Liver (tissue), 8 donors: ENCODE measurements at regions not wholly inside any gene's neighbourhood (a gene's known extent, or its start where the extent isn't known, plus 50 kb on each side); places are given as distances from the start of the nearest gene placed in this dataset.

Experiments used
- DNase-seq: peaks from one replicate; pipeline ENCODE4 v3.0.0-alpha.2; 2017; ENCODE audit warnings: low spot score
- H3K27ac ChIP-seq, 2 donors: one replicate each; pipeline ENCODE4 v1.7.0; 2013; ENCODE audit warnings: inconsistent platforms in 2 of 2, low read length in 2 of 2, control low read depth in 1 of 2, low read depth in 1 of 2, mild to moderate bottlenecking in 1 of 2
- H3K27me3 ChIP-seq, 4 donors: one replicate each; pipeline versions ENCODE4 v1.6.1 to v1.7.0; 2013; ENCODE audit warnings: low read length in 3 of 4, inconsistent platforms in 1 of 4, mild to moderate bottlenecking in 1 of 4, moderate library complexity in 1 of 4; ENCODE audit not compliant: control insufficient read depth in 4 of 4, insufficient read depth in 4 of 4
- H3K36me3 ChIP-seq, 4 donors: one replicate each; pipeline versions ENCODE4 v1.6.1 to v1.7.0; 2013; ENCODE audit warnings: low read length in 3 of 4, mild to moderate bottlenecking in 3 of 4, low read depth in 1 of 4, moderate library complexity in 1 of 4; ENCODE audit not compliant: control insufficient read depth in 4 of 4, insufficient read depth in 3 of 4
- H3K4me1 ChIP-seq, 4 donors: one replicate each; pipeline versions ENCODE4 v1.6.1 to v1.7.0; 2013; ENCODE audit warnings: low read length in 3 of 4, mild to moderate bottlenecking in 3 of 4, moderate library complexity in 1 of 4; ENCODE audit not compliant: control insufficient read depth in 4 of 4, insufficient read depth in 4 of 4
- H3K4me3 ChIP-seq, 3 donors: one replicate each; pipeline versions ENCODE4 v1.6.1 to v1.7.0; 2013; ENCODE audit warnings: low read length in 3 of 3, control low read depth in 1 of 3, low read depth in 1 of 3, mild to moderate bottlenecking in 1 of 3
- H3K9ac ChIP-seq, 2 donors: one replicate each; pipeline ENCODE4 v1.7.0; 2013; ENCODE audit warnings: low read length in 2 of 2, mild to moderate bottlenecking in 2 of 2, moderate library complexity in 2 of 2, control low read depth in 1 of 2, low read depth in 1 of 2
- H3K9me3 ChIP-seq, 4 donors: one replicate each; pipeline versions ENCODE4 v1.6.1 to v1.7.0; 2013; ENCODE audit warnings: low read length in 3 of 4; ENCODE audit not compliant: control insufficient read depth in 4 of 4
- ATF3 ChIP-seq: IDR thresholded peaks from 2 replicates; pipeline ENCODE4 v1.6.1; 2016; ENCODE audit warnings: antibody characterized with exemption
- EGR1 ChIP-seq, 2 donors: IDR thresholded peaks; 2 replicates each; pipeline ENCODE4 v1.6.1; 2016 to 2018; ENCODE audit warnings: antibody characterized with exemption in 2 of 2, low read depth in 2 of 2
- FOXA1 ChIP-seq: IDR thresholded peaks from 2 replicates; pipeline ENCODE4 v1.6.1; 2016; ENCODE audit warnings: antibody characterized with exemption
- FOXA2 ChIP-seq: IDR thresholded peaks from 2 replicates; pipeline ENCODE4 v1.6.1; 2016; ENCODE audit warnings: antibody characterized with exemption
- GABPA ChIP-seq, 2 donors: IDR thresholded peaks in 1 of 2; conservative IDR thresholded peaks in 1 of 2; 2 replicates each; pipeline ENCODE4 v1.6.1; 2016; ENCODE audit warnings: antibody characterized with exemption in 2 of 2, mild to moderate bottlenecking in 1 of 2, moderate library complexity in 1 of 2
- HNF4A ChIP-seq, 2 donors: conservative IDR thresholded peaks; 2 replicates each; pipeline ENCODE4 v1.6.1; 2016; ENCODE audit warnings: antibody characterized with exemption in 2 of 2, mild to moderate bottlenecking in 2 of 2
- HNF4G ChIP-seq: IDR thresholded peaks from 2 replicates; pipeline ENCODE4 v1.6.1; 2016; ENCODE audit warnings: antibody characterized with exemption
- JUND ChIP-seq, 2 donors: IDR thresholded peaks; 2 replicates each; pipeline ENCODE4 v1.6.1; 2016; ENCODE audit warnings: antibody characterized with exemption in 2 of 2
- NR2F2 ChIP-seq: IDR thresholded peaks from 2 replicates; pipeline ENCODE4 v1.6.1; 2016; ENCODE audit warnings: antibody characterized with exemption
- RAD21 ChIP-seq, 2 donors: IDR thresholded peaks; 2 replicates each; pipeline ENCODE4 v1.6.1; 2016; ENCODE audit warnings: antibody characterized with exemption in 2 of 2, mild to moderate bottlenecking in 2 of 2
- REST ChIP-seq: IDR thresholded peaks from 2 replicates; pipeline ENCODE4 v1.6.1; 2016; ENCODE audit warnings: antibody characterized with exemption, mild to moderate bottlenecking
- RXRA ChIP-seq, 2 donors: IDR thresholded peaks; 2 replicates each; pipeline ENCODE4 v1.6.1; 2017 to 2018; ENCODE audit warnings: antibody characterized with exemption in 2 of 2, mild to moderate bottlenecking in 1 of 2
- SP1 ChIP-seq: IDR thresholded peaks from 2 replicates; pipeline ENCODE4 v1.6.1; 2018; ENCODE audit warnings: antibody characterized with exemption, mild to moderate bottlenecking
- TAF1 ChIP-seq: conservative IDR thresholded peaks from 2 replicates; pipeline ENCODE4 v1.6.1; 2016; ENCODE audit warnings: antibody characterized with exemption, mild to moderate bottlenecking
- YY1 ChIP-seq: IDR thresholded peaks from 2 replicates; pipeline ENCODE4 v1.6.1; 2016; ENCODE audit warnings: antibody characterized with exemption, mild to moderate bottlenecking
- ZBTB33 ChIP-seq: IDR thresholded peaks from 2 replicates; pipeline ENCODE4 v1.6.1; 2016; ENCODE audit warnings: antibody characterized with exemption
- WGBS: extraction: QIAGEN DNeasy Blood & Tissue Kit; methylation state at CpG from one replicate; pipeline ENCODE4 v1.1.7; 2013; 5-methylcytosine and 5-hydroxymethylcytosine counted together
- TF ChIP-seq, protein P1 (sequence below): fragments of 150-350 bp; IDR thresholded peaks from 2 replicates; pipeline ENCODE4 v1.5.1; 2017; ENCODE audit warnings: improper control_type of control experiment, low read depth, low read length; ENCODE audit not compliant: missing input control
- TF ChIP-seq, protein P2 (sequence below): IDR thresholded peaks from 2 replicates; pipeline ENCODE4 v1.6.1; 2016; ENCODE audit warnings: antibody characterized with exemption
- donor health status: healthy.
- donor health status: healthy.
- donor health status: healthy.
- donor health status: healthy.
- donor health status: healthy.

GRCh38 chr16:73915935-73916334, 380.7 kb upstream of the PSMD7 start:
- H3K4me3 ChIP-seq = no peak overlapping the region
- no peak for DNase-seq
- no peak overlapping the region for H3K9ac ChIP-seq
- H3K27me3 ChIP-seq = peaks cover 0 to 4% (median 0%) of the 10 kb centered on the region in 4 donors
- 69% methylated on average over 4 of the region's 4 CpGs for WGBS
- H3K27ac ChIP-seq = no peak overlapping the region
- no peaks in the 10 kb centered on the region for H3K4me1 ChIP-seq
- peaks cover 0 to 3% (median under 1%) of the 10 kb centered on the region in 4 donors for H3K9me3 ChIP-seq
- H3K36me3 ChIP-seq = no peaks in the 10 kb centered on the region
- TF ChIP-seq YY1 = no peak
- no peak for TF ChIP-seq NR2F2
- no peak for TF ChIP-seq JUND (IDR thresholded peaks at IDR 0.05)
- TF ChIP-seq, protein P1, sequence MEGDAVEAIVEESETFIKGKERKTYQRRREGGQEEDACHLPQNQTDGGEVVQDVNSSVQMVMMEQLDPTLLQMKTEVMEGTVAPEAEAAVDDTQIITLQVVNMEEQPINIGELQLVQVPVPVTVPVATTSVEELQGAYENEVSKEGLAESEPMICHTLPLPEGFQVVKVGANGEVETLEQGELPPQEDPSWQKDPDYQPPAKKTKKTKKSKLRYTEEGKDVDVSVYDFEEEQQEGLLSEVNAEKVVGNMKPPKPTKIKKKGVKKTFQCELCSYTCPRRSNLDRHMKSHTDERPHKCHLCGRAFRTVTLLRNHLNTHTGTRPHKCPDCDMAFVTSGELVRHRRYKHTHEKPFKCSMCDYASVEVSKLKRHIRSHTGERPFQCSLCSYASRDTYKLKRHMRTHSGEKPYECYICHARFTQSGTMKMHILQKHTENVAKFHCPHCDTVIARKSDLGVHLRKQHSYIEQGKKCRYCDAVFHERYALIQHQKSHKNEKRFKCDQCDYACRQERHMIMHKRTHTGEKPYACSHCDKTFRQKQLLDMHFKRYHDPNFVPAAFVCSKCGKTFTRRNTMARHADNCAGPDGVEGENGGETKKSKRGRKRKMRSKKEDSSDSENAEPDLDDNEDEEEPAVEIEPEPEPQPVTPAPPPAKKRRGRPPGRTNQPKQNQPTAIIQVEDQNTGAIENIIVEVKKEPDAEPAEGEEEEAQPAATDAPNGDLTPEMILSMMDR = no peak
- TF ChIP-seq FOXA2 = no peak
- TF ChIP-seq RXRA (IDR thresholded peaks at IDR 0.05) = no peak
- TF ChIP-seq HNF4G = no peak
- TF ChIP-seq GABPA (IDR thresholded peaks at IDR 0.05 in 1 of 2, conservative IDR thresholded peaks at IDR 0.05 in 1 of 2) = no peak
- no peak for TF ChIP-seq FOXA1
- no peak for TF ChIP-seq HNF4A (conservative IDR thresholded peaks at IDR 0.05)
- no peak for TF ChIP-seq ATF3
- TF ChIP-seq, protein P2, sequence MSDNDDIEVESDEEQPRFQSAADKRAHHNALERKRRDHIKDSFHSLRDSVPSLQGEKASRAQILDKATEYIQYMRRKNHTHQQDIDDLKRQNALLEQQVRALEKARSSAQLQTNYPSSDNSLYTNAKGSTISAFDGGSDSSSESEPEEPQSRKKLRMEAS = no peak

- Histone ChIP-seq H3K27me3 (peaks cover 0 to 4% (median 0%) of the 10 kb centered on the region in 4 donors), H3K4me3 (no peak overlapping the region), H3K27ac (no peak overlapping the region), H3K9me3 (peaks cover 0 to 3% (median 0%) of the 10 kb centered on the region in 4 donors), H3K9ac (no peak overlapping the region), H3K36me3 (no peaks in the 10 kb centered on the region), H3K4me1 (no peaks in the 10 kb centered on the region)
- no peak for DNase-seq
- 46% methylated on average over 5 of the region's 5 CpGs for WGBS
- TF ChIP-seq EGR1 (IDR thresholded peaks at IDR 0.05; ENCODE audit: low read depth in 2 of 2) (no peak), REST (no peak), SP1 (no peak), ZBTB33 (no peak), GABPA (IDR thresholded peaks at IDR 0.05 in 1 of 2, conservative IDR thresholded peaks at IDR 0.05 in 1 of 2) (no peak), JUND (IDR thresholded peaks at IDR 0.05) (no peak), FOXA2 (no peak), RXRA (IDR thresholded peaks at IDR 0.05) (no peak), NR2F2 (no peak), TAF1 (no peak), YY1 (no peak), ATF3 (no peak), HNF4A (conservative IDR thresholded peaks at IDR 0.05) (no peak), RAD21 (IDR thresholded peaks at IDR 0.05) (no peak)
- TF ChIP-seq, protein P1 = no peak
- TF ChIP-seq, protein P2 = no peak
Measured at GRCh38 chr16:73915140-73915539, 381.5 kb upstream of the PSMD7 start.
